ENCODE measurements at regions not wholly inside any gene's neighbourhood (a gene's known extent, or its start where the extent isn't known, plus 50 kb on each side); places are given as distances from the start of the nearest gene placed in this dataset.
A peak's percentile ranks its signal among the peaks of the same experiment; 100 is the strongest.

DNA sequence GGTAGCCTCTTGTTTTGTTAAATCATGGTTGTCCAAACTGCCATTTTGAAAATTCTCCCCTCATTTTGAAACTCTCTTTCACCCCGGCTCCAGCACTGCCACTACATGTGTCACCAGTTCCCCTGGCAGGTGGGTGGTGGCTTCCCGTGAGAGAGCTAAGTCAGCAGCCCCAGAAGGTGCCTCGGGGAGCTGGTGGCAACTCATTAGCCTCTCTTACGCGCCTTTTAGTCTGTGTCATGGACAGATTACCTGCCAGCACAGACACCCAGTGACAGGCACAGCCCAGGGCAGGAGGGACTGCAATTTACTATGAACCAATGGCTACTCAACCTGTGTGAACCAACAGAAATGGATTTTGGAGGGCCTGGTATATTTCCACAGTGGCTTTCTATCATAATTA lies 147.1 kb upstream of the SASH1 start:
- DNase-seq (ENCODE audit: low read depth in 3 of 3, low spot score in 1 of 3): no peak

DNA sequence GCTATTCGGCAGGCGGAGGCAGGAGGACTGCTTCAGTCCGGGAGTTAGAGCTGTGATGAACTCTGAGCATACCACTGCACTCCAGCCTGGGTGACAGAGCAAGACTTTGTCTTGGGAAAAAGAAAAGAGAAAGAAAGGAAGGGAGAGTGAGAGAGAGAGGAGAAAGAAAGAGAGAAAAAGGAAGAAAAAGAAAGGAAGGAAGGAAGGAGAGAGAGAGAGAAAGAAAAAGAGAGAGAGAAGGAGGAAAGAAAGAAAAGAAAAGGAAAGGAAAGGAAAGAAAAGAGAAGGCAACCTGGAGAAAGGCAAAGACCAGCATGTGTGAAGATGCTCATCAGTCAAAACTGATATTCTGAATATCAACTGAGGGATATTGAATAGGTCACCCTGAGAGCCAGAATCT lies 143.1 kb upstream of the SASH1 start:
- DNase-seq (ENCODE audit: low read depth in 3 of 3, low spot score in 1 of 3): no peak

DNA sequence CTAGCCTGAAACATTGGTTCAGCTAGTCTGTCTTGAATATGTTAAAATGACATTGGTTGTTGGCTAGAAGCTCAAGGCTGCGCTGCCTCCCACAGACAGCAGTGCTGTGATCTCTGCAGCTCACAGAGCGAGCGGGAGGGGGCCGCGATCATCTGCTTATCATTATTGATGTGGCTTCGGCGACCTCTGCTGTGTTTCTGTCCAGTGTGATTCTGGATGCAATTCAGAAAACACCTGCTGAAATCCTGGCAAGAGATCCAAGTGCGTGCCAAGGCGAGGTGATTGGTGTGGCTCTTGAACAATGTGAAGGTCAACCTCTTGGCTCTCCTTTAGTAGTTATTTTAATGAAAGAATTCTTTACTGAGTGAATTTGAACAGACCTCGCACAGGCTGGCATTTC lies 142.3 kb upstream of the SASH1 start:
- DNase-seq (ENCODE audit: low read depth in 3 of 3, low spot score in 1 of 3): no peak

DNA sequence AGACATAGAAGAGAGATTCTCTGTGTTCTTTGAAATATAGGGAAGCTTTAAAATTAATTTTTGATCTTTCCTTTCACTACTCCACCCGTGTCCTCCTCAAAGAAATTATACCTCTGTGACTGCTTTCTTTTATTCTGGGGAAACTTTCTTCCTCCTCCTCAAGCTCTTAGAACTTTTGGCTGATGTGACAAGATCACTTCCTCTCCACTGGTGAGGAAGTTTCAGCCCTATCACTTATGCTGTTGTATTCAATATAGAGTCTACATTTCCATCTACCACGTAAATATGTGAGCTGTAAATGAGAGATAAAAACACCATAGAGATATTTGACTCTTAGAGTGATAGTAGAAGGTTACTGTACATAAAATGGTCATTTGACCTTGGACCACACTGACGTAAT lies 141.9 kb upstream of the SASH1 start:
- no peak for DNase-seq (ENCODE audit: low read depth in 3 of 3, low spot score in 1 of 3)

DNA sequence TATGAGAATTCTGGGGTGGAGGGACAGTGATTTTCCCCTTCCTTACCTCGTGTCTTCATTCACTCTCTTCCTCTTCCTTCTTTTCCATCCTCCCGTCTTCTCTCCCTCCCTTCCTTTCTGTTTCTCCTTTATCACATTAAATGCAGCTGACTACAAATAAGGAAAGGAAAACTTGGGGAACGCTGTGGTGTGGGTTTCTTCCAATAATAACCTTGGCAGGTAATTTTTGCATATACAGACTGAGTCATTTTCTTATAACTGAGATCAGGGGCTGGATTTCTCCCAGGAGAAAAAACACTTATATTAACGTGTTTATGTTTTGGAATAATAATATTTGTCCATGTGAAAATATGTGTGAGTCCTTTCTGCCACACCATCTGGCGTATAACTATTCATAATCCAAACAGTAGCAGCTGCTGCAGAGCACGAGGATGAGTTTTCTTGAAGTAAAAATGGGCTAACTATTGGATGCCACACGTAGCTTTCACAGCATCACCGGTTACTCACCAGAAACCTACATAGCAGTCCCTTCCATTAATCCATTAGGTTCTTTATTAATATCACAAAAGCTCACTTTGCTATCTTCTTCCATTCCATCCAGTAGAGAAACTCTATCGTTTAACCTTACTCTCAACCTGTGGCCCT lies 139.2 kb upstream of the SASH1 start:
- no peak for DNase-seq (ENCODE audit: low read depth in 3 of 3, low spot score in 1 of 3)

DNA sequence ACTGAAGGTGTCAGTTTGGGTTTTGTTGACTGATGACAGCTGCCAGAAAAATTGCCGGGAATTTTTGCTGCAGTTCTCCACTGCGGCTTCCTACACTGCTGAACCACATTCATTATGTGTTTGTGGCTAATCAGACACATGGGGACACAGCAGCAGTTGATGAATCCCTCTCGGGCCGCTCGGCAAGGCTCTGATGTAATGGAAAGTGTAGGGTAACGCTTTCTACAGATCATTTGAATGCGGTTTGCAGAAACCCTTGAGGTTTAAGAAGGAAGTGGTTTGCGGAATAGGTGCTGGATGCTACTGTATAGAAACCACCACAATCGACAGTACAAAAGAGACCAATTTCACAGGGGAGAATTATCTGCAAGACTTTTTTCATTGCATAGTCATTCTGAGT lies 138.7 kb upstream of the SASH1 start:
- peak; percentile 2 to 22 (median 13) for DNase-seq (ENCODE audit: low read depth in 3 of 3, low spot score in 1 of 3)

DNA sequence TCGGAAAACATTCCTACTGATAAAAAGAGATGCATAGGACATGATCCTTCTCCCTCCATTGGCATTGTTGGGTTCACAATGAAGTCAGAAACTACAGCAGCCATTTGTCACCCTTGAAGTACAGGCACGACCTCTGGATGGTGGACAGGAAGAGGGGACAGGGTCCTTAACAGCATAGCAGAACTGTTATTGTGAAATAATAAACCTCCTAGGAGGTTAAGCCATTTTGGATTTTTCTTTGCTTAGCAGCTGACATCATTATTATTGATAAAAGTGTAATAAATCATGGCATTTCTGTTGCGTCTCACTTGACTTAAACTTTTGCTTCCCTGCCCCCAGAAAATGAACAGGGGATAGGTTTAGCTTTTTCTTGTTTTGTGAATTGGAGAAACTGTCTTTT lies 134.3 kb upstream of the SASH1 start:
- no peak for DNase-seq (ENCODE audit: low read depth in 3 of 3, low spot score in 1 of 3)

DNA sequence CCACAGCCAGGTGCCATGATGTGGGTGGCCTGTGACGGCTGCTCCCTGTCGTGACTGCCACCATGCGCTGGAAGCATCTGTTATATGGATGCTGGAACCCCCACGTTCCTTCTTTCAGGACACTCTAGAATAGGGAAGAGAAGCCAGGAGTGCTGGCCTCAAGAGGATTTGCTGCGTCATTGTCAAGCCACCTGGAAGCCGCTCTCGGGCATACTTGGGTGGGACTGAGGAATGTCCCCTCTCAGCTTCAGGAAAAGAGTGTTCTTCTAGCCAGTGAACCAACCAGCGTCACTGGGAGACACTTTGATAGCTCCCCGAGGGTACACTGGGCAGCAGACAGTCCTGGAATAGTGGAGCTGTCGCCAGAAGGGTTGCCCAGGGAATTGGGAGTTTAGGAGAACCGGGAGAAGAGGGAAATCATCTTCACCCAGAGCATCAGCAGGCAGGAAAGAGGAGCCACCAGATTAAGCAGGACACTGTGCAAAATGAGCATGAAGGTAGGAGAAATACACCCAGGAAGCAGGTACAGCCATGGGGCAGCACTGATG lies 130.8 kb upstream of the SASH1 start:
- DNase-seq (ENCODE audit: low read depth in 3 of 3, low spot score in 1 of 3): no peak

DNA sequence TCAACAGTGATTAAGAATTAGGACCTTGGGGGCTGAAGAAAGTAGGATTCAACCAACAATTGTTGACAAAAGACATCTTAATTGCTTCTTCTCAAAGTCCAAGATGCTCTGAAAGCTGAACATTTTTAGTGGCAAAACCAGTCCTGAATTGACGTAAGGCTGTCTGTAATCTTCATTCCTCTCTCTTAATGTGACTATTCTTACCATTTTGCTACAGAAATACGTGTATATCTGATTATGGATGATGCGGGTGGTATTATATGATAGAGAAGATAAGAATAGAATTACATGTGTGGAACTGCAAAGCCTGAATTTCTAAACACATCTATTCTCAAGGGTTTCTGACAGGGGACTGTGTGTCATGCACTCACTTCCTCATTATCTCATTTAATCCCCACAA lies 130.3 kb upstream of the SASH1 start:
- no peak for DNase-seq (ENCODE audit: low read depth in 3 of 3, low spot score in 1 of 3)

DNA sequence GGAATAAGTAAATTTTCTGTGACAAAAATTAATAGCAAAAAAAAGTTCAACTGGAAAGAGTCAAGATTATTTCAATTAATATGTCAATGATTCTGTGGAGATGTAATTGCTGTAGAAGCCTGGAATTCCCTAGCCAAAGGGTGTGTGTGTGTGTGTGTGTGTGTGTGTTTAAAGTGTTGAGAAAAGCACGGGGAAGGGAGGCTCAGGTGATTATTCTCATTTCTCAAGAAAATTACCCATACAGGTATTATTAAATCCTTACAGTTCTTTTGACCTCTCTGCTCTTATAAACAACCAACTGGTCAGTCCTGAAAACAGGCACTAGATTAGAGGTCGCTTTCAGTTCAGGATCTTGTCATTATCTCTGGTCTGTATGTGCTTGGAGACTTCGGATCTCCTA lies 129.3 kb upstream of the SASH1 start:
- no peak for DNase-seq (ENCODE audit: low read depth in 3 of 3, low spot score in 1 of 3)

DNA sequence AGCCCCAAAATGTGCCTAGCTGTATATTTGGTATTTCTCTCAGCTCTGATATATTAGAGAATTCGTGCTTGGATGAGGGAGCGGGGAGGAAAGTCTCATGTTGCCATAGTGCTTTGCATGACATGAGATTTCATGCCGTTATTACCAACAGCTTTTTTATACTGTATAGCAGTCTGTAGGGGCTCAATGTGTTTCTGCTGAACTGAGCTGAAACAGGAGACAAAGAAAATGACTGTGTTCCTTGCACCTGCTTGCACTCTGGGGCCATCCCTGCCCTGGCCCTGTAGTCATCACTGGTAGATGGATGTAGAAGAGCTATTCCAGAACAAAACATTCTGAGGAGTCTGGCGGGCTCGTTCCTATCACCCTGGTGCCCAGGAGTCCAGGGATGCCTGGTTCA lies 128.0 kb upstream of the SASH1 start:
- no peak for DNase-seq (ENCODE audit: low read depth in 3 of 3, low spot score in 1 of 3)

DNA sequence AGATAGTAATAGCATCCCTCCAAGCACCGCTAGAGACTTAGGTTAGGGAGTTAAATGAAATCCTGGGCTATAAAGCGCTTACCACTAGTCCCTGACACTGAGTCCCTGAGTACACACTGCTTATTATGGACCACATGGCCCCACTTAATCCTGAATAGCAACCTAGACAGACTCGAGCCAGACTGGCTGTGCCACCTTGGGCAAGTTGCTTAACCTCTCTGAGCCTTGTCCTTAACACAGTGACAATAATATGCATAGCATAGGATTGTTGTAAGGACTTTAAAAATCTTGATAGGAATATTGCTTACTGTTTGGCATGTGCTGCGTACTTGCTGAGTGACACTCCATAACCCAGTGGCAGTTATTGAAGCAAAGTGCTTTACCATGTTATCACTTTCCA lies 125.6 kb upstream of the SASH1 start:
- DNase-seq (ENCODE audit: low read depth in 3 of 3, low spot score in 1 of 3): no peak

DNA sequence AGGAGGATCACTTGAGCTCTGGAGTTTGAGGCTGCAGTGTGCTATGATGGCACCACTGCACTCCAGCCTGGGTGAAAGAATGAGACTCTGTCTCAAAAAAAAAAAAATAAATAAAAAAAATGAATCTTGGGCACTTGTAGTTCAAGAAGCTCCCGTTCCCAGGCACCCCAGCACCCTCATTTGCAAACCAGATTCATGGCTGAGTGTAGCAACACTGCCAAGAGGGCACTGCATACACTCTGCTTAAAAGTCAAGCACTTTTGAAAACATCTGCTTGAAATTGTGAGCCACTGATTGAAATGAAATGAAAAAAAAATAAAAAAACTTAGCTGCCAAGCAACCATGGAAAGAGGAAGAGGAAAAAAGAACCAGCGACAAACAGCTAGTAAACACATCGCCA lies 124.7 kb upstream of the SASH1 start:
- DNase-seq (ENCODE audit: low read depth in 3 of 3, low spot score in 1 of 3): no peak

DNA sequence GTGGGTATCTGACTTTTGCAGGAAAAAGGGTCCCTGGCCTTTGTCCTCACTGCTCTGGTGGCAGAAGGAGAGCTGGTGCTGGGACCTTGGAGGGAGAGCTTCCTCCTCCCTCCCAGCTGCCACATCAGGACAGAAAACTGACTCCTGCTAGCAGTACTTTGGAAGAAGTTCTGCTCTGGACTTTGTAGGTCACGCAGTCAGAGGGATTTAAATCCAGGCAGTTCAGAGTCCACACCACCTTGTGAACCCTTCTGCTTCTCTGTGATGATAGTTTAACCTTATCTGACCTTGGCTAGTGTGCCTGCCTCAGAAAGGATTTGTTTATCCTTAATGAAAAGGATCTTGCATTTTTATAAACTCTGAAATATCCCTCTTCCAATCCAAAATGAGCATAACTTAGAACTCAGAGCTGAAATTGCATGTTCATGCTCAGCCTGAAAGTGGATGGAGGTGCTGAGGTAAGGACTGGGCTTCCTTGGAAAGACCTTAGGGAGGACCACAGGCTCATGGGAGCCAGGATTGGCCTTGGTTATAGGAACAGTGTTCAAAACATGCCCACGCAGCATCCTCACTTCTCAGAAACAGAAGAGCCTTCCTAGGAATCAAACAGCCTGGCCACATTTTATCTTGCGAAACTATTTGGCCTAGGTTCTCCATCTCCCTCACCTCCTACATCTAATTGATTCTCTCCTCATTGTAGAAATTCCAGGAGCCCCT lies 123.9 kb upstream of the SASH1 start:
- no peak for DNase-seq (ENCODE audit: low read depth in 3 of 3, low spot score in 1 of 3)

DNA sequence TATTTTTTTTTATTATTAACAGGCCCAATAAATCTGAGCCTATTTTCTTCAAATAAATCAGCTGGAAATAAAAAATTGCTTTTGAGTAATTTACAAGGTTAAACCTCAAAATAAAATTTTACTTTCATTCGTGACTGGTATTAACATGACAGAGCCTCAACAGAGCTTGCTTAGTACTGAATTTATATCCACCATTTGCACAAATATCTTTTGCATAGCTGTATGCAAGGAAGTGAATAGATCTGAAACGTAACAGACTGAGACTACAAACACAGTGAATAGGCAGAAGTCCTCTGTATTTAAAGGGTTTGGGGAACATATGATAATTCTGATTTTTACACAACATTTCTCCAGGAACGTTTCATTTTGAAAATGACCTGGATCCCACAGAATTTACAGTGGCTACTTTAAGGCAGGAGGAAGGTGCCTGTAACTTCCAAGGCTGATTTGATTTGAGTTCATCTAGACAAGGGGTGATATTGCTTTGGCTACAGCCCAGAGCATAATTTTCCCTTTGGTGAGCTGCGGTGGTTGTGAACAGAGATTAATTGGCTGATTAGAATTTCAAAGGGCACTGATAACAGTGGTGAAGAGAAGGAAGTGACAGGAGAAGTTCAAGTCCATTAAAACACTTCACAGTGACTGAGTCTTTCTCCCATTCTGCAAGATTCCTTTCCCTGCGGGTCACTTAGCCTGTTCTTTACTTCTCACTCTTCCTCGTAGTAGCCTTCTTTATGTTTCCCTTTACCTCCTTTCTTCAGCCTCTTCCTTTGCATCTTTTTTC lies 121.2 kb upstream of the SASH1 start:
- DNase-seq (ENCODE audit: low read depth in 3 of 3, low spot score in 1 of 3): no peak

DNA sequence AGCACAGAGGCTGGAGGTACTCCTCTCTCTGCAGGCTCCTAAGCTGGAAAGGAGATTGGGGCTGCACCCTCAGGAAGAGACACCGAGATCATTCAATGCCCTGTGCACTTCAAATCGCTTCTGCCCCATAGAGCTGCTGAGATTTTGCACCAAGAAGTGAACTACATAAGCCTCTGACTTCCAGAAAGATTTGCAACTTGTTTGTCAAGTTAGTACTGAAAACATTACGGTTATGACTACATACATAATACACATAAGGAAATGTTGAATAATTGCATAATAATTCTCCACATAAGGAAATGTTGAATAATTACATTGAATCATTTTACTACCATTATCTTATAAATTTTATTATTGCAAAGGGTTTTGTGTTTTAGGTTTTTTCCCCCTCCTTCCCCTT lies 120.3 kb upstream of the SASH1 start:
- DNase-seq (ENCODE audit: low read depth in 3 of 3, low spot score in 1 of 3): no peak

DNA sequence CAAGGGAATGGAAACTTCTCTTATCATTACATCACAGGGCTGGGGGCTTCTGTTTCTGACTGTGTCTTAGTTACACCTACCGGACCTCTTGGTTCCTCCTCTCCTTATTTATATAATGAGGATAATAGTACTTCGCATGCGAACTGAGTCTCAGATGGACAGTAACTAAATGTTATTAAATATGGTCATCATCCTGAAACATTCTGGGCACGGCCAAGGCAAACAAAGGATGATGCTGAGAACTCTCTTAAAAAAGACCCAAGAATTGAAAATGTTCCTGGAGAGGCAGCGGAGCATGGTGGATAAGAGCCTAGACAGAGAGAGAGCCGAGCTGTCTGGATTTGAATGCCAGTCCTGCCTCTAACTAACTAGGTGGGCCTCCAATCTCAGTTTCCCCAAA lies 119.8 kb upstream of the SASH1 start:
- DNase-seq (ENCODE audit: low read depth in 3 of 3, low spot score in 1 of 3): no peak

DNA sequence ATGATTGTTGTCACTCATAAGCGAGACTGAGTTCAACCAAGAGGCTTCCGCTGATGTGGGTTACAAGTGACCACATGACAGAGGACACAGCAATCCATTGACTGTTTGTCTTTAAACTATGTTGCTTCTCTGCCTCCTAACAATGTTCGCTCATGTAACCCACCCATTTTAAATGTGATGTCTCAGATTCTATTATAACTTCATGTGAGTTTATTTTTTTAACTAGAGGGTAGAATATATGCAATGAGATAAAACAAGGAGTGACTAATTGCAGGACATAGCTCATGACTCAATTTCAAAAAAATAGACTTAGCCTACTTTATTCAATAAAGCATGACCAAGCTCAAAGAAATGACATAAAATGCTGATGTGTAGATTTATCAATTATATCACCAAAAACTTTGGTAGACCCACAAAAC lies 119.2 kb upstream of the SASH1 start:
- DNase-seq (ENCODE audit: low read depth in 3 of 3, low spot score in 1 of 3): no peak

DNA sequence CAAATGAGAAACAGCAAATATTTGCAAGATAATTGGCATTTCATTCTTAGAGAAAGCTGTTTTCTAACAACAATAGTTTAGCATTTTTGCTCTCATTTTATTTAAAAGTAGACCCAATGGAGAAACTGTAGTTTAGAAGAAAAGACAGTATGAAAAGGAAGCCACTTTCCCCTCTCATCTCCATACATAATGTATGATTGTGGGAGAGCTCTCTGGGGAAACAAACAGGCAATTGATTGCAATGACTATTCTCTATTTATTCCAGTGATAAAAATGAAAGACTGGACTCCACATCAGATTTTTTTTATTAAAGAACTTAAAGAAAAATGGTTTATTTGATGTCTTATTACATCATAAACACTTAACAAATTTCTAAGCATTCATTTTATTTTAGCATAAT lies 116.8 kb upstream of the SASH1 start:
- no peak for DNase-seq (ENCODE audit: low read depth in 3 of 3, low spot score in 1 of 3)

DNA sequence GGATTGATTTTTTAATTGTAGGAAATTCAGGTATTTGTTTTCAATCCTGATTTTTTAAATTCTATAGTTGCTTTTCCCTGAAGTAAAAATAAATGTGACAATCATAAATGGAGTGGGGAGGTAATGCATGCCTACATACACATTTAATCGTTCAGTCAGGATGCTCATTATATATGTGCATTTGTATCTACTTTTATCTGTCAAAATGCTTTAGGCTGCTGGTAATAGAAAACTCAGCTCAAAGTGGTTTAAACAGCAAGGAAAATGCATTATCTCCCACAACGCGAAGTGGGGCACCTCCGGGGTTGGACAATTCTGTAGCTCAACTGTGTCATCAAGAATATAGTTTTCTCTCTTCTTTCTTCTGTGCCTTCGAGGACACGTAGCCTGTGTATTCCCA lies 116.4 kb upstream of the SASH1 start:
- DNase-seq (ENCODE audit: low read depth in 3 of 3, low spot score in 1 of 3): no peak

DNA sequence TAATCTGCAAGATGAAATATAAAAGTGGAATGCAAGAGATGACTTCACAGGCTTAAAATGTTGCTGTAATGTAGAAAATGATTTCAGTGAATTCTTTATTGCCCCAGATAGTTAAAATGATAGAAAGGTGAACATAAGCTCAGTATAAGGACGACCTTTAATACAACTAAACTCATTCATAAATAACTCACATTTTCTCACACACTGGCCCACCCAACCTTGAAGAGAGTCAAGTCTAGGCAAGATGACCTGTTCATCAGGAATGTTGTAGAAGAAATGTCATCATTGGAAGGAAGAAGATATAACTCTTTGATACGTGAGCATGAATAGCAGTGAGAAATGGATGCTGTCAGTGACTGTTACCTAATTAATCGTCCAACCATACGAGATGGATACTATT lies 111.1 kb upstream of the SASH1 start:
- DNase-seq (ENCODE audit: low read depth in 3 of 3, low spot score in 1 of 3): no peak

DNA sequence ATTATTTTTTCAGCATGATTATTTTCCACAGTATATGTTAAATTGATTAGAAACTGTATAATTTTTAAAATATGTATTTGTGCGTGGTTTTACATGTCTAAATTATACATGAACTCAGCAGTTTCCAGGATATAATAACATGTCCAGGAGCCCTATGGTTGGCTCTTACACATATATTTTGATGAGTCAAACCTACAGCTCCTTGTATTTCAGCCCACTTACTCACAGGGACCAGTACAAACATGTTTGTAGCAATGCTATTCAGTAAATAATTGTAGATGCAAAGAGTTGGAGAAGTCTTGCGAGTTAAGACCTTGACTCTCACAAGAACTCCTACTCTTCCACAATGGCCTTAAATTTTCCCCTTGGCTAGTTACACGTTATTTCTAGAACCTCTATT lies 107.2 kb upstream of the SASH1 start:
- DNase-seq (ENCODE audit: low read depth in 3 of 3, low spot score in 1 of 3): no peak
